ENCODE measurements at regions not wholly inside any gene's neighbourhood (a gene's known extent, or its start where the extent isn't known, plus 50 kb on each side); places are given as distances from the start of the nearest gene placed in this dataset.

DNA sequence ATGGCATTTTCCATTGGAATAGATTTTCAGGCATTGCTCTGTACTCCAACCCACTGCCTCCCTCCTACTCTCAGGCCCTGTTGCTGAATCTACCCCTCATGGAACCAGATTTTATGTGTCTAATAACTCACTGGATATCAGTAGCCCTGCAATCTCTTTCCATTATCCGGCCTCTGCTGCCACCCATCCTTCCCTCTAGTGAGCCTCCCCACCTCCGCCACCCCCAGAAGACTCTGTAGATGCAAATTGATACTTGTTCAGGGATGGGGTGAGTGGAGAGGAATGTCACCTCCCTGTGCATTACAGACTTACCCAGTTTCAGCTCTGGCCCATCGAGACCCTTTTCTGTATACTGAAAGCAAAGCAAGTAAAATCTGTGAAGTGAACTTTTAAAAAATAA lies 52.3 kb upstream of the PHYHIPL start:
- DNase-seq (ENCODE audit: low read depth in 1 of 2, low spot score in 2 of 2), result no peak
- Histone ChIP-seq H3K27me3 (replicated peaks) (no peaks in the 10 kb centered on the region), H3K4me3 (no peak overlapping the region), H3K27ac (no peak overlapping the region), H3K4me1 (replicated peaks) (no peaks in the 10 kb centered on the region), H3K36me3 (no peaks in the 10 kb centered on the region), H3K9me3 (replicated peaks) (no peaks in the 10 kb centered on the region)

DNA sequence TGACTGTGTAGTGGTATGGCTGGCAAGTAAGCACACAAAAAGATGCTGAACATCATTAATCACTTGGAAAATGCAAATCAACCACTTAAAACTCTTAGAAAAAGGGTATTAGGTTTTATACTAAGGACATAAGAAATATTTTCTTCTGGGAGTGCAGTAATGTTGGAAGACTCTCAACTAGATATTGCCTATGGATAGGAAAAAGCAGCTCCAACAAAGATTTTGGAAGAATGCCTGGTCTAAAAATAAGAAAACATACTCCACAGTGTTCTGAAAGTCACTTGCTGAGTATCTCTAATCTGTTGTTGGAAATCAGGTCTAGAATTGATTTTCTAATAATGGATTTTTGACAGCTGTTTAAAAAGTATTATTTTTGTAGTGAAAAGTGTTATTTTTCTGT lies 50.8 kb upstream of the PHYHIPL start:
- Histone ChIP-seq H3K4me3 (no peak overlapping the region), H3K27me3 (replicated peaks) (no peaks in the 10 kb centered on the region), H3K4me1 (replicated peaks) (no peaks in the 10 kb centered on the region)

DNA sequence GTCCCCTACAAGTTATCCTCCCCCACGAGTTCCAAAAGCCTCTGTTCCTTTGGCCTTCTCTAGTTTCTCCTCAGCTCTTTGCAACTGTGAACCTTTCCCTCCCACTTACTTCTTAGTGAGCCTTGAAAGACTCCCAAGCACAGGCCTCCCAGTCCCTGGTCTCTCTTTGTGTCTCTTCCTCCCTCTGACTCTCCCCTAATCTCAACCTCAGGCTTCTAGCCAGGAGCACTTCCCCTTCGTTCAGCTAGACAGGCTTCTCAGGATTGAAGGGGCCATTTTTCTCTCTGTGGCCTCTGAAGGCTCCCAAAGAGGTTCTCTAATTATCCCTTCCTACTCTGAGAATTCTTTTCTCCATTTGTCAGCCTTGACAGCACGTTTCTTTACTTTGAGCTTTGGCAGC lies 50.2 kb upstream of the PHYHIPL start:
- DNase-seq (ENCODE audit: low read depth in 1 of 2, low spot score in 2 of 2), result no peak
- Histone ChIP-seq H3K27ac (no peak overlapping the region), H3K9me3 (replicated peaks) (no peaks in the 10 kb centered on the region), H3K27me3 (replicated peaks) (no peaks in the 10 kb centered on the region), H3K4me3 (no peak overlapping the region), H3K36me3 (no peaks in the 10 kb centered on the region), H3K4me1 (replicated peaks) (no peaks in the 10 kb centered on the region)

More for the DNA sequence above, 50.8 kb upstream of the PHYHIPL start:
- Histone ChIP-seq H3K27ac (no peak overlapping the region), H3K9me3 (replicated peaks) (no peaks in the 10 kb centered on the region), H3K36me3 (no peaks in the 10 kb centered on the region)
- no peak for DNase-seq (ENCODE audit: low read depth in 1 of 2, low spot score in 2 of 2)

Data from SJSA1 (cell line).